Stimulated activated CD8-positive, alpha-beta memory T cell treated with anti-CD3 and anti-CD28 coated beads, Interleukin-4, amount 100 ng/mL, for 48 hours (primary cell): ENCODE measurements at regions not wholly inside any gene's neighbourhood (a gene's known extent, or its start where the extent isn't known, plus 50 kb on each side); places are given as distances from the start of the nearest gene placed in this dataset.

Experiments used
- DNase-seq: peaks from one replicate; pipeline ENCODE4 v3.0.0-alpha.2; 2020

DNA sequence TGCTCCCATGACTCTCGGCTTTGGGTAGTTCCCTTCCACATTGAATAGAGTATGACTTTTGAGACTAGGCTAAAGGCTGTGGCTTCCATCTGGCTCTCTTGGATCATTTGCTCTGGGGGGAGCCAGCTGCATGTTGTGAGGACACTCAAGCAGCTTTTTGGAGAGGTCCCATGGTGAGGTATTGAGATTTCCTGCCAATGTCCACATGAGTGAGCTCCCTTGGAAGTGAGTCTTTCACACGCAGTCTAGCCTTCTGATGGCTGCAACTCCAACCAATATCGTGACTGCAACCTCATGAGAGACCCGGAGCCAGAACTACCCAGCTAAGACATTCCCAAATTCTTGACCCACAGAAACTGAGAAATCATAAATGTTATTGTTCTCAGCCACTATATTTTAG lies 127.7 kb upstream of the KAZN start:
- DNase-seq: no peak

DNA sequence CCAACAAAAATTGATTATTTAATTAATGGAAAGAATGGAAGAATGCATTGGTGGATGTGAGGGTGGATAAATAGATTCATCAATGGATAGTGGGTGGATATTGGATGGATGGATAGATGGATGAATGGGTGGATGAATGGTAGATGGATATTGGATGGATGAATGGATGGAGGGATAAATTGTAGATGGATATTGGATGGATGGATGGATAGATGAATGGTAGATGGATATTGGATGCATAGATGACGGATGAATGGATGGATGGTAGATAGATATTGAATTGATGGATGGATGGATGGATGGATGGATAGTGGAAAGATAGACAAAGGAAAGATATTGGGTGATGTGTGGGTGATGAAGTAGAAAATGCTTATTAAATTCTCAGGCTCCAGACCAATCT lies 123.6 kb upstream of the KAZN start:
- DNase-seq: no peak

DNA sequence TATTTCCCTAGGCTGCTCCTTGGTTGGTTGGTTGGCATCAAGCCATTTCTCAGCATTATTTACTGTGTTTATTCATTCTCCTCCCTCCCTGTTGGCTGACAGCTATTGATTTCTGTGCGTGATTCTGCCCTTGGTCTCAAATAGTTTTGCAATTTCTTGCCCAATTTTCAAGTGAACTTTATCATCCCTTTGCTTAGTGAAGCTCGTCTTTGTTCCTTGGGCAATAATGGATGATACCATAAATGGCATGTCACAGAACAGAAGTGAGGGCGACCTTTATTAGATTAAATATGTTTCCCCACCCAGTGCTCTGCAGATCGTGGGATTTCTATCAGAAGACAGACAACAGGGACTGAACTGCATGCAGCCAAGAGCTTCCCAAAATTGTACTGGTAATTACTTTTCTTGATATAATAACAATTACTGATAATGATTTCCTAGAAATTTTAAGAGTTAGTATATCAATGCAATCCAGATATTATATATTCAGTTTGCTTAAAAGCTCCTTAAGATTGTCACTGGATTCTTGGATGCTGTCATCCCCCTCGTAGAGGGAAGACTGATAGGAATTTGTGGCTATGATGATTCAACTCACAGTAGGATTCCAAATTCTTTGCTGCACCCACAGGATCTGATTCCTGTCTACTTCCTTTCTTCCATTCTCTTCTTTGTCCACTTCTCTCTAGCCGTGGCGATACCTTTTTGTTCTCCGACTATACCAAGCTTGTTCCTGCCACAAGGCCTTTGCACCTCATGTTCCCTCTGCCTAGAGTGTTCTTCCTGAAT lies 122.1 kb upstream of the KAZN start:
- DNase-seq: no peak

DNA sequence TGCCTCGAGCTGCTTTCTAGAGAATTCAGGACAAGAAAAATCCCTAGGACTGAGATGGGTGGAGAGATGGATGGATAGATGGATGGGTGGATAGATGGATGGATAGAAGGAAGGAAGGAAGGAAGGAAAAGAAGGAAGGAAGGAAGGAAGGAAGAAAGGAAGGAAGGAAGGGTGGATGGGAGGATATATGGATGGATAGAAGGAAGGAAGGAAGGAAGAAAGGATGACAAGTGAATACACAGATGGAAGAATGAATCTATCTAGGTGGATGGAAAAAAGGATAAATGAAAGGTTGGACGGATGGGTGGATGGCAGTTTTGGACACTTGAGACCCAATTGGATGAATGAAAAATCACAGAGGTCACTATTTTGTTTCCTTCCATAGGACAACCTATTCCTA lies 120.4 kb upstream of the KAZN start:
- DNase-seq: no peak

DNA sequence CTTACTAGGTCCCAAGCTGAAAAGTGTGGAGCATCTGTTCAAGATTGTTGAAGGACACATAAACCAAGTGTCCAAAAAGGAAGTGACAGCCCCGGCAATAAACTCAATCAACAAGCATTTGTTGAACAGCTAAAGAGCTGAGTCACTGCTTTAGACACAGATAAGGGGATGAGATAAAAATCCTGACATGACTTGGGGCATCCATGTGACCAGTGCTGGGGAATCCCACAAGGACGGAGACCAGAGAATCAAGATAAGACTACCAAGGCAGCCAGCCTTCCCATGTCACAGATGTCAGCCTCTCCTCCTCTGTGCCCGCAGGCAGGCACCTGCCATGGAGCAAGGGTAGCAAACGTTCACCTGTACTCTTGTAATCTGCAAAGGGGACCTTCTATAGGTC lies 118.6 kb upstream of the KAZN start:
- DNase-seq: no peak

DNA sequence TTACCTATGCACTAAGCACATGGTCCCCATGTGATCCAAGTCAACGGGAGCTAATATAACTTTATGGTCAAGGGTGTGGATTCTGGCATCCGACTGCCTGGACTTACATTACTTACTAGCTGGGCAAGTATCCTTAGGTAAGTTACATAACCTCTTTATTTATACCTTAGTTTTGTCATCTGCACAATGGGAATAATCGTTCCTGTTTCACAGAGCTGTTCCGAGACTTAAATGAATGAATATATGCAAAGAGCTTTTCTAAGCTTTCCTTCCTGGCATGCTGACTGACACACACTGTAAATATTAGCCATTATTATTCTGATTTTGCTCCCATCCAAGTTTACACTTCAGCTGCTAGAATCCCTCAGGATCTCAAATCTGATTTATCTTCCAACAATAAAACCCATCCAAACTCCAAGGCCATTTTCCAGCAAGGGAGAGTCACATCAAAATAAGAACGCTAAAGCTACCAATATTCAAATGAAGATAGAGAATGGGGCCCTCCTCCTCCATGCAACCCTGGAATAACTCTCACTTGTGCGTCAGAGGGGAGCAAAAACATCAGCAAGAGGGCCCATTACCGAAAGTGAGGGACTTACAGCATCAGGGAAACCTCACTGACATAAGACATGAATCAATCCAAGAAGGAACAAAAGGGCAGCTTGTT lies 115.6 kb upstream of the KAZN start:
- no peak for DNase-seq

DNA sequence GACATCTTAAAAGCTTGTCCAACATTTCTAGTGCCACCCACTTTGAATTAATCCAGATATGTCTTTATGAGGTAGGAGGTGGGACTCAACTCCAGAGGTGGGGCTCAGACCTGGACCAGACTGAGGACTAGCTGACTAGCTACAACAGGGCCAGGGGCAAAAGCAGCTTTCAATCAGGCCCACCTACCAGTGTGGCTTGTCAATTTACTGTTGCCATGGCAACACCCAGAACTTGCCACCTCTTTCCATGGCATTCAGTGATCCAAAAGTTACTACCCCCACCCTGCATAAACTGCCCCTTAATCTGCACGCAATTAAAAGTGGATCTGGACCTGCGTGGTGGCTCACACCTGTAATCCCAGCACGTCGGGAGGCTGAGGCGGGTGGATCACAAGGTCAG lies 113.2 kb upstream of the KAZN start:
- no peak for DNase-seq

DNA sequence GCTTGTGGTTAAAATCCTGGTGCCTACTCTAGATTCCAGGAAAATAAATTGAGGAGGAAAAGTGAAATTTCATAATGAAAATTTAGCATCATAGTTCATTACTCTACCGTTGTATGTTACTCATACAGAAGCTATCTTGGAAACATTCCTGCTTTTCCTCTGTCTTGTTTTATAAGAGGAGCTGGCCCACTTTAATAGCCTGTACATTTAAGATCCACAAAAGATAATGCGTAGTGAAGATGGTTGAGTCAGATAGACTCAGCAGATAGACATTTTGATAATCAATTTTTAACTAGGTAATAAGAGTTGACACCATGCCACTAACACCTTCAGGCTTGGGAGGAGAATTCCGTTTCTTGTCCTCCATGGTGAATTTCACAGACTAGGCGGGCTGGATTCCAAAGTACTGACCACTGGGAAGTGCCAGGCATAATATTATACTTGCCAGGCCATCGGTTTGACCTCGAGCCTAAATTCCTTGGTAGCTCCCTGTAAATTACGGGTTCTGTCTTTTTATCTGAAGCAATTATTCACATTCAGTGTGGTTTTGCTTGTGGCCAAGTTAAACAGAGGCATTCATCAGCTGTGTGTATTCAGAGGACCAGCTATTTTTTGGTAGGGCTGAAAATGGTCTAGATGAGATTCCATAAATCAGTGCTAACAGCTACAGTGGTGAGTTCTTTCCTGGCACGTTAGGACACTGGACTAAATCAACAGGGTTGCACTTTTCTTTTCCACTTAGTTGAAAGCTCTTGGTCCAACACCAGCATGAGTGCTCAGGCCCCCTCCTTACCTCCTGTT lies 111.9 kb upstream of the KAZN start:
- no peak for DNase-seq

DNA sequence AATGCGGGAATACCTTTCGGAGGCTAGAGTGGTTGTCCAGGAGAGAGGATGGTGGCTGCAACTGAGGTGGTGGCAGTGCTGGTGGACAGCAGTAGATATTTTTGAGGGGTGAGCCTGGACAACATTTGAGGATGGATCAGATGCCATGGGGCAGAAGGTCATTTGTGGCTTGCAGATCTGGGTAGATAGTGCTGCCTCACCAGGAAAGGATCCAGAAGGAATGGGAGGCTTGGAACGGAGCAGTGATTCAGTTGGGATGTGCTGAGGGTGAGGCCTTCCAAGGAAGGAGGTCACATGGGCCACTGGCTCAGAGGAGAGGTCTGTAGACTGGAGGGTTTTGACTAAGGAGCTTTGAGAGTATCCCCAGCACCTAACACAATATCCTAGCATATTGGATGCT lies 110.8 kb upstream of the KAZN start:
- DNase-seq: no peak

DNA sequence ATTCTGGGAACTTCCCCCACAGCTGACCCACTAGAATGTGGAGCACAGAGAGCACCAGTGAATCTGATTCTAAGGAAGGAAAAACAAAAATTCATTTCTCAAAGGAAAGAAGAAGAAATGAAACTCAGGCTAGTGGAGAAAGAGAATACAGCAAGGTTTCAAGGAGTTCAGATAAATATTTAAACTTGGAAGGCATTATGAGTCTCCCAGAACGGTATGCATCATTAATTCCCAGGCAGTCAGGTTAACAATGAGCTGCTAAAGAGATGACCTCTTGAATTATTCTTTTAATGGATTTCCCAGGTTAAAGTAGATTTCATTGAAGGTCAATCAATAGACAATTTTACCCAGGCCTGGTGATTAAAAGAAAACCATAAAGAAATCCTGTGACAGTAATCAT lies 103.6 kb upstream of the KAZN start:
- no peak for DNase-seq

DNA sequence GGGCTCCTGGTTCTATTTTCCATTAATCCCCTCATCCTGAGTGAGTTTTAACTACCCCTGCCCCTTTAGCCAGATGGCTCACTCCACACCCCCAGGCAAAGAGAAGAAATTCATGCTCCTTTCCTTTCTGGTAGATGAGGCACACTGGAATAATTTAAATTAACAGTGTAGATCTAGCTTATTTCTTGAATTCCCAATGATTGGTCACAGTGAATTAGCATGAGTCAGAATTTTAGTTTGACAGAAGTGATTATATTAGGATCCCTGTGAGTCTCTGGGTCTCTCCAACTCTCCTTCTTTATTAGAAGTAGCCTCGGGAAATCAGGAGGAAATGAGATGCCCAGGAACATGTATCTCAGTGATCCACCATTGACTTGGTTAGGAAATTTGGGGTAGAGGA lies 103.1 kb upstream of the KAZN start:
- DNase-seq: no peak

DNA sequence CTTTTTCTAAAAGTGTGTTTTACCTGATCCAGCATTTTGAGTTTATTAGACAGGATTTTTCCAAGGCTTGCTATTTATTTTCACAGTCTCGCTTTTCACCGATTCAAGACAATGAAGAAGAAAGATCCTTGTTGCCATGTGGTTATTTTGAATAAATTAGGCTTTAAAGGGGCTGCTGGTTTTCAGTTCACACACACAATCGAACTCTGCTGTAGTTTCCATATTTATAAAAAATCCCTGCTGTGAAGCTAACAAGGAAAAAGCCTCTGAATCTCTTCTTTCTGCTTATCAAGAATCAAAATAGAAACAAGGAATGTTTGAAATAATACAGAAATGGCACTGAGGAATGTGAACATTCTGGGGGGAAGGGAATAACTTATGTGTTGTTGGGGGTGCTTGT lies 102.5 kb upstream of the KAZN start:
- no peak for DNase-seq

DNA sequence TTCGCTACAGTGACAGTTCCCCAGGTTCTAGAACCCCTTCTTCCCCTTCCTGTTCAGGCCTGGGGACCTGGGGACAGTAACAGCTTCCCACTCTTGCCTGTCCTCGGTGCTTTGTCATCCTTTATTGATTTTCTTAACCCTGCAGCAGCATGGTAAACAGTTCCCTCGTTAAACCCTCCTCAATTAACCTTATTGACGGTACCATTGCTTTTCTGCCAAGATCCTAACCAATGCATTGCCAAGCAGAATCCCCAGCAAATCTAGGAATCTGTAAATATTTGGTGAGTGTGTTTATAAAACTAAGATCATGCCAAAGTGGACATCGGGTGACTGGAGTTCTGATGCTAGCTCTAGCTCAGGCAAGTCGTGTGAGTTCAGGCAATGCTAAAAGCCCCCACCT lies 99.6 kb upstream of the KAZN start:
- DNase-seq: no peak

DNA sequence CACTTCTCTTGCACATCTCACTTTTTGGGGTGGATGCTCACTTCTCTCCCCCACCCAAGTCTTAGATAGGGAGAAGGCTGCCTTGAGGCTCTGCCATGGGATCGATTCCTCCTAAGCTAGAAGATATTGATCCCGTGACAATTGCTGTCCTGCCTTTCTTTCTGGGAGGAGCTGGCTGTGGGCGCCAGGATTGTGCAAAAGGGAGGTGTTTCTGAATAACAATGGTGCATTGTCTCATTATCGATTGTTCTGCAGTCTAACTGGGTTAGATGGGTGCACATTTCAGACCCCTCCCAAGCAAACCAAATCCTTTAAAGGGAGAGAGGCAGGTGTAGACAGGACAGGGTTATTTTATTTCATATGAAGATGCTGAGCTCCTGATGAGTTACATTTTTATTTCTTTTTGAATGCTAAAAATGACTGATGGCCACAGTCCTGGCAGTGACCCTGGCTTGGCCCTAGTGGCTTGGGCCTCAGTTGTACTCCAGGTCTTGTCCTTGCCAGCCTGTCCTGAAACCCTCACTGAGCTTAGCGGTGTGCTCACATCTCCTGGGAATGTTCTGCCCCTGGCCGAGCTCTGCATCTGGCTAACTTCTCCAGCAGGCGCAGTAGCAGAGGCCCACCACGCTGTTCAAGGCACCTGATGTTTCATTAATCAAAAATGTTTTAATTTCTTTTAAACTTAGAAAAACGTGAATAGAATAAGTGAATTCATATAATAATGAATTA lies 99.0 kb upstream of the KAZN start:
- no peak for DNase-seq

DNA sequence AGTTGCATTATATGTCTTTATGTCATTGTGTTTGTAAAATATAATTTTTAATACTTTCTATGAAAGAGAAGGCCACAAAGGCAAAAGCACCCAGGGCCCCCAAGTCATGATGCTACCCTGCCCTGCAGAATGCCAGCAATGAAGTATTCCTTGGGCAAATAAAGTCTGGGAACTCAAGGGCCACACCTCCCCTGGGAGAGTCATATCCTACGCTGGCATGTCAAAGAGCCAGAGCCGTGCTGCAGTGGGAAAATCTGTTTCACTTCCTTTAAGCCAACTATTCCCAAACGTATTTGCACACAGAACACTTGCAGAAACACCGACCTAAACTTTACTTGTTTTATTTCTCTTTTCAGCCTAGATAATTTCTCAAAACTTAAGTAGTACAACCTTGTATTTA lies 98.4 kb upstream of the KAZN start:
- no peak for DNase-seq

DNA sequence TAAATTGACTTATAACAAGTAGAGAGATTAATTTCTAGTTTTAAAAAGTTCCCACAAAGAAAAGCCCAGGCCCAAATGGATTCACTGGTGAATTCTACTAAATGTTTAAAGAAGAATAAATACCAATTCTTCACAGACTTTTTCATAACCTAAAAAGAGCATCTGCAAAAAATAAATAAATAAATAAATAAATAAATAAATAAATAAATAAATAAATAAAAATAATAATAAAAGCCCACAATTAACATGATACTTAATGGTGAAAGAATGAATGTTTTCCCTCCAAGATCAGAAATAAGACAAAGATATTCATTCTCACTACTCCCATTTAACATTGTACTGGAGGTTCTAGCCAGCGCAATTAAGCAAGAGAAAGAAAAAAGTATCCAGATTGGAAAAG lies 97.6 kb upstream of the KAZN start:
- DNase-seq: no peak

DNA sequence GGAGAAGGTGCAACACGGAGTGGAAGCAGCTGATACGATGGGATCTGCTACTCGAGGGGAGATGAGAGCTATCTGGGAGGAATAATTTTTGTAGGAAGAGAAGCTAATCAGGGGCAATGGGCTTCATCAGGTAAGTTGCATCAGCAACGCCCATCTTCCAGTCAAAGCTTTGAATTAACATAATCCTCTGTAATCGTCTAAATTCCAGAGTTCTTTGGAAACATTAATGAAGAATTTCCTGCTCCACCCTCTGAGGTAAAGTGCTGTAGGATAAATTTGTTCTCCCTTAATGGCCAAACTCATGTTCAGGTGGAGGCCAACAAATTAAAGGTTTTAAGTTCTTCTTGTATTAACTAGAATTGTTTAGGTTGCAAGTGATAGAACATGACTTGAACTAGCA lies 94.0 kb upstream of the KAZN start:
- no peak for DNase-seq

DNA sequence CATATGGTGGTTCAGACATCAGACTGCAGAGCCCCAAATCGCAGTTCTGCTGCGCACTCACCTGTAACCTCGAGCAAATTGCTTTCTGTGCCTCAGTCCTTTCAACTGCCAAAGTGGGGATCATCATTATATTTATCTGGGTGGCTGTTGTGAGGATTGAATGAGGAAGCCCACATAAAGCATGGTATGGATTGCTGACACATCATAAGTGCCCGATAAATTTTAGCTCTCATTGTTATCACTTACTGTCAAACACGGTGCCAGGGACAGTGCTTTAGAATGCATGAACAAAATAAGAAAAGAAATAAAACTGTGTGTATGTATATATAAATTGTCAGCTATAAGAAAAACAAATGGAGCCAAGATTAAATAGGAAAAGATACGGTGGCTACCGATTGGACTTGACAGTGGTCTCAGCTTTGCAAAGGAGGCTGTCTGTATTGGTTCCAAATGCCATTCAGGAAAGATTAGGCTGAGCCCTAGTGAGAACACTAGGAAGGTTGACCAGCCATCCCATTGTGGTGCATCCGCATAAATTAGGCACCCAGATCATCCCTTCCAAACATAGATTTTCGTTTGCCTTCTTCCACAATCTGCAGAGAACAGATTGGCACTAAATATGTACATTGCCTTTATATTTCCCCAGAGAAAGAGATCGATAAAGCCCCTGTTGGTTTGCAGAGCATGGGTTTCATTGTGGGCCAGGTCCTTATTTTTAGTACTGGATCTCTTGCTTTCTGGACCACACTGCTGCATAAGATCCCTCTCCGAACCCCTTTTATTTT lies 91.8 kb upstream of the KAZN start:
- no peak for DNase-seq

DNA sequence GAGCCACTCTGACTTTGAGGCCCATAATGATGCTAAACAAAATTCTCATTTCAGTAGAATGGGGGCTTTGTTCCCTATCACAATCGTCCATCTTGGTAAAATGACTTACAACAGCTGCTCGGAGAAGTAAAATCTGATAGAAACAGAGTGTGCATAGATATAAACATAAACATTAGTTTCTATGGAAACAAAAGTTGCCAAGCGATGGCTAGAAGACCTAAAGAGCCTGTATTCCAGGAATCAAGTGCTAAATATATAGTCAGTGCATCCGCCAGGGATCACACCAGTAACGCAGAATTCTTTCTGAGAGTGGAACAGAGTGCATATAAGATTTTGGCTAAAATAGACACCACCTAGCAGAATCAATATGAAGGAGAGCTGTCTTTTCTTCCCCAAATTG lies 91.2 kb upstream of the KAZN start:
- DNase-seq: no peak

DNA sequence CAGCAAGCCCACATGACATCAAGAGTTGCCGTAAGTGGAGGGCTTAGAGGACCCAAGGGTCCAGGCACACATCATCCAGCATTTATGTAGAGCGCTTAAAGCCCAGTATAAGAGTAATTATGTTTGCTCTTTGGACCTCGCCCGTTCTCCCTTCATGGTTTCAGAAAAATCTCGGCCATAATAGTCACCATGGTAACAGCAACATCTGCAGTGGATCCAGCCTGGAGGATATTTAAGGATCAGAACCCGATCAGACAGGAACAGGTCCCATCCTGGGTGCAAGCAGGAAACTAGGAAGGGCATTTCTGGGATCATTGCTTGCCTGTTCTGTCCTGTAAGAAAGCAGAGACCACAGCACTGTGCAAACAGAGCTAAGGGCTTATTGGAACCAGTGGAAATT lies 89.9 kb upstream of the KAZN start:
- DNase-seq: no peak

DNA sequence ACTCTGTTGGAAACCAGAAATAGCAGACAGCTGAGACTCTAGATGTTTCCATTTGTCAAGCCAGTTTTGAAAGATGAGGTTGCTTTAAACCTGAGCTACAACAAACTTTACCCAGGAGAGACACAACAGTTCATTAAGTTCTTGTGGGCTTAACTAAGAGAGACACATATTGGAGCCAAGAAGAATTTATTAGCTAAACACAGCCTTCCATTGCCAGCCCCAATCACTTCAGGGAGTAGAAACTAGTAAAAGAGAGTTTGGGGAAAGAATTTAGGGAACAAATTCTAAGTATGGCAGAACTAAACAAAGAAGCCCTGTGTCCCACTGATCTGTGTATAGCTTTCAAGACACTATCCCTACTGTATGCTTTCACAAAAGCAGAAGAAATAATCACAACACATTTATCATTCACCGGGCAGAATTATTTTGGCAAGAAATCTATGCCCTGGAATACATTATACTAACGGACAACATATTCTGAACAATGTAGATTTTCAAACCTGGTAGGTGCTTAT lies 87.3 kb upstream of the KAZN start:
- DNase-seq: no peak
